Panc1 (cell line): ENCODE measurements at regions not wholly inside any gene's neighbourhood (a gene's known extent, or its start where the extent isn't known, plus 50 kb on each side); places are given as distances from the start of the nearest gene placed in this dataset.

Source experiments
- ATAC-seq: fragments of 200-7000 bp; cut with Tn5 transposase; 2 replicates; pipeline ENCODE4 v1.9.1; 2020; ENCODE audit warnings: mild to moderate bottlenecking, moderate library complexity
- BruUV-seq: library from RNA; stranded (reverse); fragments of 400-500 nt; replicated peaks from 2 replicates; lab custom pipeline; 2021; lab: Mats Ljungman, UMichigan
- CTCF ChIA-PET: fragments of 300-600 bp; sonication (Branson Sonifier 250); formaldehyde crosslinking; loops from one replicate; lab custom pipeline; 2022; ENCODE audit warnings: antibody characterized with exemption; lab: Charles Lee
- POLR2A ChIA-PET: fragments of 300-600 bp; sonication (Branson Sonifier 250); formaldehyde crosslinking; loops from one replicate; lab custom pipeline; 2022; ENCODE audit warnings: antibody characterized with exemption; lab: Charles Lee
- DNase-seq: peaks from one replicate; pipeline ENCODE4 v3.0.0-alpha.2; 2010; ENCODE audit warnings: low read depth, low spot score
- H3K27ac ChIP-seq: 2 replicates; pipeline ENCODE4 v1.5.1; 2011; ENCODE audit warnings: mild to moderate bottlenecking, low read length, inconsistent platforms
- H3K27me3 ChIP-seq: fragments of 200-500 bp; sonication (Bioruptor generic); 2 replicates; pipeline ENCODE4 v1.6.0; 2014; ENCODE audit warnings: low read length, inconsistent platforms; ENCODE audit not compliant: control insufficient read depth, insufficient read depth
- H3K36me3 ChIP-seq: fragments of 200-500 bp; sonication (Bioruptor generic); 2 replicates; pipeline ENCODE4 v1.5.1; 2014; ENCODE audit warnings: inconsistent platforms, mild to moderate bottlenecking, low read length, moderate library complexity; ENCODE audit not compliant: control insufficient read depth, insufficient read depth
- H3K4me1 ChIP-seq: 2 replicates; pipeline ENCODE4 v1.5.1; 2011; ENCODE audit warnings: inconsistent platforms, mild to moderate bottlenecking, low read length, moderate library complexity; ENCODE audit not compliant: control insufficient read depth, insufficient read depth
- H3K4me3 ChIP-seq, 2 experiments: 2 replicates each; pipeline ENCODE4 v1.5.1; 2011 to 2012; ENCODE audit warnings: low read depth in 2 of 2, low read length in 2 of 2, mild to moderate bottlenecking in 2 of 2, inconsistent platforms in 1 of 2, moderate library complexity in 1 of 2
- H3K9me3 ChIP-seq: fragments of 200-500 bp; sonication (Bioruptor generic); 2 replicates; pipeline ENCODE4 v1.5.1; 2014; ENCODE audit warnings: low read depth, mild to moderate bottlenecking, inconsistent platforms, low read length, moderate library complexity; ENCODE audit not compliant: control insufficient read depth, insufficient read depth
- CTCF ChIP-seq: fragments of 450-650 bp; IDR thresholded peaks from 2 replicates; pipeline ENCODE4 v1.5.1; 2017; ENCODE audit warnings: mild to moderate bottlenecking
- POLR2AphosphoS5 ChIP-seq: IDR thresholded peaks from 2 replicates; pipeline ENCODE4 v1.6.1; 2012; ENCODE audit warnings: mild to moderate bottlenecking, low read depth, low read length, moderate library complexity
- REST ChIP-seq, 2 experiments: IDR thresholded peaks; 2 replicates each; pipeline ENCODE4 v1.6.1; 2011 to 2012; ENCODE audit warnings: low read depth in 2 of 2, control low read depth in 1 of 2, low read length in 1 of 2, mild to moderate bottlenecking in 1 of 2, moderate library complexity in 1 of 2; ENCODE audit not compliant: insufficient read depth in 1 of 2
- SIN3A ChIP-seq: IDR thresholded peaks from 2 replicates; pipeline ENCODE4 v1.6.1; 2012; ENCODE audit warnings: low read depth, mild to moderate bottlenecking, low read length, moderate library complexity, borderline replicate concordance; ENCODE audit not compliant: insufficient read depth
- TCF7L2 ChIP-seq: IDR thresholded peaks from 2 replicates; pipeline ENCODE4 v1.6.1; 2011; ENCODE audit warnings: mild to moderate bottlenecking, low read depth, low read length, inconsistent platforms
- in situ Hi-C: cut with HindIII; loops from 2 replicates; pipeline ENCODE4 v1.10.0; 2016; ENCODE audit warnings: low sequenced_read_pairs, low pct_unique_long_range_greater_than_20kb
- intact Hi-C: fragments of 100-400 bp; cut with micrococcal nuclease; formaldehyde crosslinking; loops from one replicate; pipeline ENCODE4 v1.10.0; 2022; ENCODE audit not compliant: unreplicated experiment

DNA sequence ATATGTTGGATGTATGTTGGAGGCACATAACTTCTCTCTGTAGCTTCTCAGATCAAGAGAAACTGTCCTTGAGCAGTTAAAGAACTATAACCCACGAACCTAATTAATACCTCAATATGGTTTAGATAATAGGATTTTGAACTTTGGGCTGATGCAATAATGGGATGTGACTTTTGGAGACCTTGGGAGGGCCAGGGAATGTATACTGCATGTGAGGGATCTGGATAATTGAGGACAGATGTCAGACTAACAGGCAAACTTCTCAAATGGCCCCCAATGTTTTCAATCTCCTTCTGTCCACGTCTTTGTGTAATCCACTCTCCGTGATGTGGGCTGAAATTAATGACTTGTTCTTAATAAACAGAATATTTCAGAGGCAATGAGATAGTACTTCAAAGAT, 202.2 kb upstream of the FAT4 start:
- Histone ChIP-seq H3K9me3 (no peaks in the 10 kb centered on the region), H3K27ac (no peak overlapping the region), H3K27me3 (no peaks in the 10 kb centered on the region), H3K4me1 (no peaks in the 10 kb centered on the region), H3K4me3 (no peak overlapping the region), H3K36me3 (no peaks in the 10 kb centered on the region)
- intact Hi-C loops (no loop called here), in situ Hi-C loops (no loop called here)
- ChIA-PET POLR2A (no interaction called here), CTCF (no interaction called here)
- BruUV-seq = no TSS peak
- no peak for DNase-seq
- TF ChIP-seq TCF7L2 (no peak), REST (IDR thresholded peaks at IDR 0.05; ENCODE audit: insufficient read depth in 1 of 2, low read depth in 2 of 2, low read length in 1 of 2) (no peak), POLR2AphosphoS5 (no peak), CTCF (no peak), SIN3A (no peak)
- no peak for ATAC-seq

GRCh38 chr4:125111323-125111722, 203.4 kb upstream of the FAT4 start:
- ChIA-PET POLR2A (no interaction called here), CTCF (no interaction called here)
- H3K27me3 ChIP-seq = no peaks in the 10 kb centered on the region
- no peak overlapping the region for H3K4me3 ChIP-seq
- no peaks in the 10 kb centered on the region for H3K9me3 ChIP-seq
- TF ChIP-seq TCF7L2 = no peak
- TF ChIP-seq POLR2AphosphoS5 = no peak
- BruUV-seq = no TSS peak
- no peak for DNase-seq
- intact Hi-C loops (no loop called here), in situ Hi-C loops (no loop called here)
- no peak for ATAC-seq
- H3K36me3 ChIP-seq = no peaks in the 10 kb centered on the region; the same call in 1 of the 2 replicates
- no peak overlapping the region for H3K27ac ChIP-seq
- H3K4me1 ChIP-seq = no peaks in the 10 kb centered on the region

- no peaks in the 10 kb centered on the region for H3K4me1 ChIP-seq
- in situ Hi-C loops = no loop called here
- H3K4me3 ChIP-seq = no peak overlapping the region
- intact Hi-C loops = no loop called here
- H3K27me3 ChIP-seq = no peaks in the 10 kb centered on the region
- CTCF ChIA-PET = no interaction called here
- DNase-seq = no peak
- TF ChIP-seq CTCF = no peak
- no peak for ATAC-seq
- POLR2A ChIA-PET = no interaction called here
- H3K27ac ChIP-seq = no peak overlapping the region
- BruUV-seq = no TSS peak
- H3K9me3 ChIP-seq = no peaks in the 10 kb centered on the region
- no peaks in the 10 kb centered on the region; the same call in 1 of the 2 replicates for H3K36me3 ChIP-seq
Observed at GRCh38 chr4:125105561-125105960, 209.2 kb upstream of the FAT4 start.
